K562 (cell line): ENCODE measurements at regions not wholly inside any gene's neighbourhood (a gene's known extent, or its start where the extent isn't known, plus 50 kb on each side); places are given as distances from the start of the nearest gene placed in this dataset.

Experiments
- ATAC-seq: fragments of 200-7000 bp; cut with Tn5 transposase; 3 replicates; pipeline ENCODE4 v1.9.1; 2020; ENCODE audit warnings: moderate library complexity
- BruUV-seq: library from RNA; stranded (reverse); fragments of 400-500 nt; replicated peaks from 2 replicates; lab custom pipeline; 2021; lab: Mats Ljungman, UMichigan
- CTCF ChIA-PET: fragments of 300-600 bp; formaldehyde crosslinking; extraction: SDS; loops from one replicate; lab custom pipeline; 2021; ENCODE audit warnings: low intra/inter-chr PET ratio; lab: Yijun Ruan, JAX
- POLR2A ChIA-PET: fragments of 300-600, 350-650 bp; sonication (Branson Sonifier 250); formaldehyde crosslinking; extraction: SDS; loops from one replicate; lab custom pipeline; 2021; ENCODE audit warnings: antibody characterized with exemption, inconsistent platforms; lab: Yijun Ruan, JAX
- DNase-seq, 4 experiments: peaks; one replicate each; pipeline versions ENCODE4 v3.0.0 to v3.0.0-alpha.2; 2011 to 2018; ENCODE audit warnings: low spot score in 3 of 4, mixed read lengths in 3 of 4; ENCODE audit errors: extremely low read depth in 1 of 4
- FAIRE-seq: peaks from 2 replicates; lab custom pipeline; 2011; peaks lifted over from hg19 to GRCh38; lab: Jason Lieb, UNC
- H2AFZ ChIP-seq: 2 replicates; pipeline ENCODE4 v1.6.0; 2011; ENCODE audit warnings: low read depth, low read length, control low read depth, inconsistent platforms
- H3K27ac ChIP-seq: fragments of 200-600 bp; 3 replicates; pipeline ENCODE4 v1.8.0; 2011; ENCODE audit warnings: low read depth, mild to moderate bottlenecking, control low read depth, inconsistent platforms, low read length, moderate library complexity, mixed read lengths; ENCODE audit errors: extremely low read depth
- H3K27me3 ChIP-seq, 2 experiments: fragments of 300-600 bp in 1 of 2; 2 replicates in 1 of 2; 3 replicates in 1 of 2; pipeline versions ENCODE4 v1.6.0 to v1.8.0; 2011; ENCODE audit warnings: inconsistent platforms in 2 of 2, low read length in 2 of 2, mild to moderate bottlenecking in 1 of 2, mixed read lengths in 1 of 2, moderate library complexity in 1 of 2; ENCODE audit not compliant: control insufficient read depth in 2 of 2, insufficient read depth in 2 of 2
- H3K36me3 ChIP-seq: fragments of 300-600 bp; 3 replicates; pipeline ENCODE4 v1.8.0; 2011; ENCODE audit warnings: mild to moderate bottlenecking, low read length, inconsistent platforms; ENCODE audit not compliant: control insufficient read depth, insufficient read depth
- H3K4me1 ChIP-seq, 2 experiments: fragments of 200-600 bp in 1 of 2; replicated peaks in 1 of 2; 2 replicates in 1 of 2; 3 replicates in 1 of 2; pipeline versions ENCODE4 v1.5.1 to v1.8.0; 2011; ENCODE audit warnings: inconsistent platforms in 2 of 2, low read length in 2 of 2, mild to moderate bottlenecking in 1 of 2, mixed read lengths in 1 of 2, moderate library complexity in 1 of 2; ENCODE audit not compliant: control insufficient read depth in 2 of 2, insufficient read depth in 2 of 2
- H3K4me2 ChIP-seq: 2 replicates; pipeline ENCODE4 v1.6.1; 2011; ENCODE audit warnings: low read length, control low read depth, inconsistent platforms, mixed read lengths; ENCODE audit not compliant: insufficient read depth
- H3K4me3 ChIP-seq: fragments of 200-600 bp; sonication (generic), shearing (Covaris generic); 2 replicates; pipeline ENCODE4 v1.5.1; 2016; ENCODE audit warnings: control low read depth, inconsistent platforms
- H3K79me2 ChIP-seq: fragments of 200-600 bp; 3 replicates; pipeline ENCODE4 v1.8.0; 2011; ENCODE audit warnings: low read length, inconsistent platforms; ENCODE audit not compliant: control insufficient read depth, insufficient read depth
- H3K9ac ChIP-seq, 2 experiments: 2 replicates each; pipeline versions ENCODE4 v1.6.0 to v1.6.1; 2011; ENCODE audit warnings: low read depth in 2 of 2, low read length in 2 of 2, control low read depth in 1 of 2, inconsistent platforms in 1 of 2, mild to moderate bottlenecking in 1 of 2, mixed read lengths in 1 of 2; ENCODE audit not compliant: insufficient read depth in 1 of 2
- H3K9me1 ChIP-seq: one replicate; pipeline ENCODE4 v1.6.0; 2011; ENCODE audit warnings: inconsistent platforms, mild to moderate bottlenecking, low read length, moderate library complexity; ENCODE audit not compliant: control insufficient read depth, insufficient read depth
- H3K9me3 ChIP-seq: replicated peaks from 2 replicates; pipeline ENCODE4 v1.5.1; 2011; ENCODE audit warnings: low read depth, low read length, inconsistent platforms; ENCODE audit not compliant: control insufficient read depth, insufficient read depth
- H4K20me1 ChIP-seq: replicated peaks from 2 replicates; pipeline ENCODE4 v1.6.1; 2011; ENCODE audit warnings: low read length, inconsistent platforms, mixed read lengths; ENCODE audit not compliant: control insufficient read depth, insufficient read depth
- CLOCK ChIP-seq: fragments of 250-450 bp; sonication (Bioruptor Pico); IDR thresholded peaks from 2 replicates; pipeline ENCODE4 v1.4.0; 2020; ENCODE audit warnings: mild to moderate bottlenecking, moderate library complexity, borderline replicate concordance
- E2F8 ChIP-seq: fragments of 450-650 bp; IDR thresholded peaks from 2 replicates; pipeline ENCODE4 v1.7.1; 2018; ENCODE audit warnings: mild to moderate bottlenecking, low read depth; ENCODE audit not compliant: partially characterized antibody
- EZH2 ChIP-seq: IDR thresholded peaks from 2 replicates; pipeline ENCODE4 v1.6.1; 2012; ENCODE audit warnings: low read depth, mild to moderate bottlenecking, inconsistent platforms, low read length, borderline replicate concordance
- GABPA ChIP-seq: fragments of 200-800 bp; sonication (Bioruptor generic); conservative IDR thresholded peaks from 2 replicates; pipeline ENCODE4 v1.6.1; 2016; ENCODE audit warnings: low read depth, missing genetic modification characterization, missing compliant biosample characterization
- IRF9 ChIP-seq: fragments of 450-650 bp; IDR thresholded peaks from 2 replicates; pipeline ENCODE4 v1.6.1; 2016; ENCODE audit warnings: missing biosample characterization, missing genetic modification characterization
- JUND ChIP-seq, 2 experiments: IDR thresholded peaks; 2 replicates in 1 of 2; 3 replicates in 1 of 2; pipeline ENCODE4 v1.6.1; 2011; ENCODE audit warnings: borderline replicate concordance in 2 of 2, low read depth in 2 of 2, low read length in 2 of 2, improper control_type of control experiment in 1 of 2, missing biosample characterization in 1 of 2, missing genetic modification characterization in 1 of 2, missing genetic modification reagents in 1 of 2
- KAT7 ChIP-seq: sonication (generic); formaldehyde crosslinking; IDR thresholded peaks from 2 replicates; pipeline ENCODE4 v1.8.0; 2022; ENCODE audit warnings: missing genetic modification reagents, mild to moderate bottlenecking, borderline replicate concordance
- MCM3 ChIP-seq: fragments of 450-650 bp; IDR thresholded peaks from 2 replicates; pipeline ENCODE4 v1.6.1; 2016
- MYNN ChIP-seq, 2 experiments: sonication (generic); formaldehyde crosslinking in 1 of 2; IDR thresholded peaks; 2 replicates each; pipeline versions ENCODE4 v1.5.0 to v1.6.1; 2016 to 2020; ENCODE audit warnings: antibody characterized with exemption in 1 of 2, missing genetic modification reagents in 1 of 2
- SAFB ChIP-seq: fragments of 200-400 bp; formaldehyde crosslinking; IDR thresholded peaks from 2 replicates; pipeline ENCODE4 v1.6.1; 2017; ENCODE audit warnings: low read depth, low read length, borderline replicate concordance
- TOE1 ChIP-seq, 2 experiments: fragments of 450-650 bp in 1 of 2; sonication (generic) in 1 of 2; formaldehyde crosslinking in 1 of 2; IDR thresholded peaks; 2 replicates each; pipeline versions ENCODE4 v1.7.1 to v1.8.0; 2016 to 2022; ENCODE audit warnings: borderline replicate concordance in 2 of 2, mild to moderate bottlenecking in 2 of 2, antibody characterized with exemption in 1 of 2, inconsistent platforms in 1 of 2, low read depth in 1 of 2, missing genetic modification reagents in 1 of 2, moderate library complexity in 1 of 2
- ZNF696 ChIP-seq: fragments of 250-450 bp; sonication (Bioruptor Pico); conservative IDR thresholded peaks from 2 replicates; pipeline ENCODE4 v1.4.0; 2020; ENCODE audit warnings: mild to moderate bottlenecking, moderate library complexity
- WGBS: fragments of 100-300 bp; shearing (Covaris generic); methylation state at CpG from one replicate; pipeline ENCODE4 v1.1.6; 2016; ENCODE audit warnings: low coverage, mixed read lengths; ENCODE audit not compliant: insufficient coverage; ENCODE audit errors: missing lambda C conversion rate; 5-methylcytosine and 5-hydroxymethylcytosine counted together
- in situ Hi-C: fragments of 300-500 bp; cut with MboI; formaldehyde crosslinking; loops from 4 replicates; pipeline ENCODE4 v1.15.0; 2018; ENCODE audit warnings: inconsistent platforms, mixed read lengths
- intact Hi-C: fragments of 100-400 bp; cut with micrococcal nuclease; formaldehyde crosslinking; loops from 2 replicates; pipeline ENCODE4 v1.14.2; 2022

- 0% methylated on average over 9 of the region's 9 CpGs for WGBS
- Histone ChIP-seq H3K9me1 (no peaks in the 10 kb centered on the region), H3K4me3 (no peak overlapping the region), H3K4me1 (no peaks in the 10 kb centered on the region), H4K20me1 (no peaks in the 10 kb centered on the region; the same call in 1 of the 2 replicates), H3K36me3 (no peaks in the 10 kb centered on the region), H3K4me2 (no peak overlapping the region), H3K9ac (no peak overlapping the region), H3K27me3 (no peaks in the 10 kb centered on the region; a peak in 1 of 5 replicates), H3K79me2 (no peaks in the 10 kb centered on the region), H3K9me3 (no peaks in the 10 kb centered on the region), H2AFZ (no peak overlapping the region), H3K27ac (no peak overlapping the region)
- TF ChIP-seq IRF9 (no peak), MYNN (IDR thresholded peaks at IDR 0.05) (no peak), MYNN (CRISPR knock-in tag; IDR thresholded peaks at IDR 0.05) (no peak), ZNF696 (no peak), CLOCK (CRISPR knock-in tag) (no peak), JUND (IDR thresholded peaks at IDR 0.05; ENCODE audit: borderline replicate concordance, low read depth, low read length) (no peak), JUND (tag; IDR thresholded peaks at IDR 0.05; ENCODE audit: borderline replicate concordance, low read depth, low read length) (no peak), SAFB (no peak), EZH2 (no peak), GABPA (no peak), TOE1 (IDR thresholded peaks at IDR 0.05; ENCODE audit: borderline replicate concordance) (no peak), TOE1 (CRISPR knock-in tag; IDR thresholded peaks at IDR 0.05; ENCODE audit: borderline replicate concordance, low read depth) (no peak), KAT7 (CRISPR knock-in tag) (no peak), MCM3 (no peak), E2F8 (no peak)
- intact Hi-C loops (no loop called here), in situ Hi-C loops (no loop called here)
- POLR2A ChIA-PET, result interaction anchor here (0.6 to 0.8 kb wide), 2 partner anchors 28 to 43 kb away, joined by 3 to 4 read pairs; no protein-coding TSS in a partner anchor
- DNase-seq (no peak), FAIRE-seq (no peak), ATAC-seq (no peak)
- no TSS peak for BruUV-seq
- CTCF ChIA-PET, result no interaction called here
Measured at GRCh38 chr22:27205492-27206373, 548.3 kb downstream of the MIAT start.
